SK-N-SH treated with all-trans-retinoic acid at 6 μM for 48 hours (cell line): ENCODE measurements at regions not wholly inside any gene's neighbourhood (a gene's known extent, or its start where the extent isn't known, plus 50 kb on each side); places are given as distances from the start of the nearest gene placed in this dataset.

Source experiments
- ATAC-seq: fragments of 200-7000 bp; cut with Tn5 transposase; 3 replicates; pipeline ENCODE4 v1.9.1; 2020; ENCODE audit warnings: mild to moderate bottlenecking, moderate library complexity
- CREB5 ChIP-seq: fragments of 250-450 bp; sonication (Bioruptor Pico); IDR thresholded peaks from 2 replicates; pipeline ENCODE4 v1.5.1; 2020; ENCODE audit warnings: low read depth, mild to moderate bottlenecking, moderate library complexity
- CSDC2 ChIP-seq: fragments of 250-450 bp; sonication (Bioruptor Pico); IDR thresholded peaks from 2 replicates; pipeline ENCODE4 v1.5.0; 2020; ENCODE audit warnings: mild to moderate bottlenecking, moderate library complexity
- CSRNP3 ChIP-seq: fragments of 250-450 bp; sonication (Bioruptor Pico); IDR thresholded peaks from 2 replicates; pipeline ENCODE4 v1.5.1; 2021; ENCODE audit warnings: mild to moderate bottlenecking, moderate library complexity
- ESRRG ChIP-seq: fragments of 250-450 bp; sonication (Bioruptor Pico); IDR thresholded peaks from 2 replicates; pipeline ENCODE4 v1.6.1; 2021; ENCODE audit warnings: mild to moderate bottlenecking
- GLIS3 ChIP-seq: fragments of 250-450 bp; sonication (Bioruptor Pico); IDR thresholded peaks from 2 replicates; pipeline ENCODE4 v1.5.0; 2020; ENCODE audit warnings: mild to moderate bottlenecking, moderate library complexity
- ISL1 ChIP-seq: fragments of 250-450 bp; sonication (Bioruptor Pico); IDR thresholded peaks from 2 replicates; pipeline ENCODE4 v2.1.2; 2022; ENCODE audit warnings: mild to moderate bottlenecking, moderate library complexity
- OSR1 ChIP-seq: fragments of 250-450 bp; sonication (Bioruptor Pico); IDR thresholded peaks from 2 replicates; pipeline ENCODE4 v1.8.0; 2022; ENCODE audit warnings: moderate library complexity, mild to moderate bottlenecking, inconsistent platforms
- PATZ1 ChIP-seq: fragments of 250-450 bp; sonication (Bioruptor Pico); IDR thresholded peaks from 2 replicates; pipeline ENCODE4 v1.8.0; 2020; ENCODE audit warnings: mild to moderate bottlenecking, moderate library complexity, borderline replicate concordance
- POU6F1 ChIP-seq: fragments of 250-450 bp; sonication (Bioruptor Pico); IDR thresholded peaks from 2 replicates; pipeline ENCODE4 v1.8.0; 2021; ENCODE audit warnings: low read depth, mild to moderate bottlenecking, moderate library complexity, borderline replicate concordance
- PPARA ChIP-seq: fragments of 250-450 bp; sonication (Bioruptor Pico); IDR thresholded peaks from 2 replicates; pipeline ENCODE4 v1.5.0; 2020; ENCODE audit warnings: mild to moderate bottlenecking, borderline replicate concordance
- RARB ChIP-seq: fragments of 250-450 bp; sonication (Bioruptor Pico); IDR thresholded peaks from 2 replicates; pipeline ENCODE4 v1.8.0; 2021; ENCODE audit warnings: mild to moderate bottlenecking, moderate library complexity
- TCF4 ChIP-seq: fragments of 250-450 bp; sonication (Bioruptor Pico); IDR thresholded peaks from 2 replicates; pipeline ENCODE4 v1.8.0; 2021; ENCODE audit warnings: mild to moderate bottlenecking, moderate library complexity, borderline replicate concordance
- TOX ChIP-seq: fragments of 250-450 bp; sonication (Bioruptor Pico); IDR thresholded peaks from 2 replicates; pipeline ENCODE4 v1.8.0; 2021; ENCODE audit warnings: mild to moderate bottlenecking, moderate library complexity, borderline replicate concordance
- TSHZ2 ChIP-seq: fragments of 250-450 bp; sonication (Bioruptor Pico); IDR thresholded peaks from 2 replicates; pipeline ENCODE4 v1.5.0; 2020; ENCODE audit warnings: mild to moderate bottlenecking, moderate library complexity
- ZC3H10 ChIP-seq: fragments of 250-450 bp; sonication (Bioruptor Pico); IDR thresholded peaks from 2 replicates; pipeline ENCODE4 v1.5.1; 2021; ENCODE audit warnings: mild to moderate bottlenecking, moderate library complexity
- ZFP3 ChIP-seq: fragments of 250-450 bp; sonication (Bioruptor Pico); IDR thresholded peaks from 2 replicates; pipeline ENCODE4 v1.5.0; 2020; ENCODE audit warnings: mild to moderate bottlenecking, moderate library complexity
- ZFP30 ChIP-seq: fragments of 450-650 bp; formaldehyde crosslinking; IDR thresholded peaks from 2 replicates; pipeline ENCODE4 v1.5.0; 2022; ENCODE audit warnings: mild to moderate bottlenecking, moderate library complexity
- ZNF565 ChIP-seq: fragments of 450-650 bp; formaldehyde crosslinking; conservative IDR thresholded peaks from 2 replicates; pipeline ENCODE4 v1.5.0; 2020; ENCODE audit warnings: low read depth, mild to moderate bottlenecking, moderate library complexity
- ZNF70 ChIP-seq: fragments of 450-650 bp; formaldehyde crosslinking; IDR thresholded peaks from 2 replicates; pipeline ENCODE4 v1.5.0; 2020; ENCODE audit warnings: mild to moderate bottlenecking, moderate library complexity
- ZNF8 ChIP-seq: fragments of 450-650 bp; formaldehyde crosslinking; IDR thresholded peaks from 2 replicates; pipeline ENCODE4 v1.5.0; 2020; ENCODE audit warnings: mild to moderate bottlenecking, moderate library complexity

GRCh38 chr13:85236413-85236812 lies 562.8 kb downstream of the SLITRK6 start:
- TF ChIP-seq ISL1 (CRISPR knock-in tag), result 0 out of 2 replicates have a peak, but pooled peaks have one; percentile 8
- TF ChIP-seq CSDC2 (CRISPR knock-in tag), result no peak
- peak; percentile 50; the same call in 2 of the 3 replicates for ATAC-seq

GRCh38 chr13:85230691-85231093 lies 568.5 kb downstream of the SLITRK6 start:
- TF ChIP-seq ZFP3 (CRISPR knock-in tag) (no peak), ESRRG (no peak), GLIS3 (CRISPR knock-in tag) (no peak), TOX (no peak), PATZ1 (CRISPR knock-in tag) (no peak), ISL1 (CRISPR knock-in tag) (no peak), POU6F1 (no peak), CSDC2 (CRISPR knock-in tag) (no peak), ZNF70 (CRISPR knock-in tag) (no peak), PPARA (CRISPR knock-in tag) (no peak), ZC3H10 (no peak), ZNF565 (CRISPR knock-in tag) (no peak)
- ATAC-seq, result no peak

- ATAC-seq, result no peak
- no peak for TF ChIP-seq ZFP3 (CRISPR knock-in tag)
- TF ChIP-seq PATZ1 (CRISPR knock-in tag), result no peak
These were observed 570.5 kb downstream of the SLITRK6 start for GRCh38 chr13:85228692-85229091.

GRCh38 chr13:85223883-85224656 lies 575.1 kb downstream of the SLITRK6 start:
- ATAC-seq, result peak; percentile 80

GRCh38 chr13:85216576-85216975 lies 582.6 kb downstream of the SLITRK6 start:
- ATAC-seq, result peak; percentile 39; the same call in 1 of the 3 replicates
- no peak for TF ChIP-seq ZFP3 (CRISPR knock-in tag)

More at GRCh38 chr13:85223883-85224656, 575.1 kb downstream of the SLITRK6 start:
- no peak for TF ChIP-seq RARB (CRISPR knock-in tag)
- TF ChIP-seq ISL1 (CRISPR knock-in tag), result peak; percentile 86
- no peak for TF ChIP-seq ESRRG
- no peak for TF ChIP-seq GLIS3 (CRISPR knock-in tag)

- TF ChIP-seq ZNF565 (CRISPR knock-in tag) (no peak), CSRNP3 (no peak), GLIS3 (CRISPR knock-in tag) (no peak), TOX (no peak), ZNF70 (CRISPR knock-in tag) (no peak), OSR1 (CRISPR knock-in tag) (no peak), CREB5 (CRISPR knock-in tag) (no peak), ESRRG (no peak), ZNF8 (no peak), TCF4 (CRISPR knock-in tag) (no peak), ZFP30 (no peak), CSDC2 (CRISPR knock-in tag) (no peak), TSHZ2 (no peak)
- TF ChIP-seq, all 23 proteins: peak for 0
- ATAC-seq, result no peak
These were observed 586.5 kb downstream of the SLITRK6 start for GRCh38 chr13:85212692-85213091.
